SK-N-SH (cell line): ENCODE measurements at regions not wholly inside any gene's neighbourhood (a gene's known extent, or its start where the extent isn't known, plus 50 kb on each side); places are given as distances from the start of the nearest gene placed in this dataset.
A peak's percentile ranks its signal among the peaks of the same experiment; 100 is the strongest.

Experiments
- CTCF ChIA-PET: fragments of 300-600, 350-600 bp; formaldehyde crosslinking; extraction: SDS; loops from one replicate; lab custom pipeline; 2021; lab: Yijun Ruan, JAX
- POLR2A ChIA-PET: fragments of 350-600 bp; sonication (Branson Sonifier 250); formaldehyde crosslinking; extraction: SDS; loops from one replicate; lab custom pipeline; 2020; ENCODE audit warnings: antibody characterized with exemption, inconsistent platforms; lab: Yijun Ruan, JAX
- DNase-seq: peaks from one replicate; pipeline ENCODE4 v3.0.0; 2012
- H2AFZ ChIP-seq: fragments of 200-600 bp; sonication (generic); 2 replicates; pipeline ENCODE4 v1.8.1; 2016; ENCODE audit warnings: antibody characterized with exemption, mild to moderate bottlenecking, low read depth
- H3F3A ChIP-seq: fragments of 200-600 bp; sonication (generic); replicated peaks from 2 replicates; pipeline ENCODE3; 2016; ENCODE audit warnings: antibody characterized with exemption, mild to moderate bottlenecking; ENCODE audit not compliant: insufficient read depth
- H3K27ac ChIP-seq, 2 experiments: fragments of 200-500 bp in 1 of 2; fragments of 200-600 bp in 1 of 2; sonication (Bioruptor generic) in 1 of 2; sonication (generic), shearing (Covaris generic) in 1 of 2; 2 replicates each; pipeline versions ENCODE4 v1.5.1 to v1.6.1; 2014 to 2016; ENCODE audit warnings: low read depth in 2 of 2, inconsistent platforms in 1 of 2, low read length in 1 of 2, mild to moderate bottlenecking in 1 of 2, mixed read lengths in 1 of 2
- H3K27me3 ChIP-seq: fragments of 200-600 bp; sonication (generic), shearing (Covaris generic); 2 replicates; pipeline ENCODE4 v1.6.1; 2016; ENCODE audit warnings: mixed run types; ENCODE audit not compliant: insufficient read depth
- H3K36me3 ChIP-seq, 2 experiments: fragments of 200-500 bp in 1 of 2; fragments of 200-600 bp in 1 of 2; sonication (Bioruptor generic) in 1 of 2; sonication (generic) in 1 of 2; replicated peaks in 1 of 2; 2 replicates each; pipeline versions ENCODE3 to v1.5.1; 2014 to 2016; ENCODE audit warnings: low read length in 1 of 2, mild to moderate bottlenecking in 1 of 2; ENCODE audit not compliant: insufficient read depth in 2 of 2, control insufficient read depth in 1 of 2
- H3K4me1 ChIP-seq, 2 experiments: fragments of 200-500 bp in 1 of 2; fragments of 200-600 bp in 1 of 2; sonication (Bioruptor generic) in 1 of 2; sonication (generic), shearing (Covaris generic) in 1 of 2; 2 replicates each; pipeline versions ENCODE4 v1.5.1 to v1.6.1; 2014 to 2016; ENCODE audit warnings: low read depth in 1 of 2, low read length in 1 of 2, mixed run types in 1 of 2; ENCODE audit not compliant: insufficient read depth in 2 of 2, control insufficient read depth in 1 of 2
- H3K4me2 ChIP-seq: fragments of 200-600 bp; sonication (generic), shearing (Covaris generic); 2 replicates; pipeline ENCODE4 v1.6.1; 2017; ENCODE audit warnings: mixed run types
- H3K4me3 ChIP-seq, 2 experiments: fragments of 200-500 bp in 1 of 2; fragments of 200-600 bp in 1 of 2; sonication (Bioruptor generic) in 1 of 2; sonication (generic), shearing (Covaris generic) in 1 of 2; 2 replicates each; pipeline versions ENCODE4 v1.5.1 to v1.8.1; 2014 to 2016; ENCODE audit warnings: low read depth in 2 of 2, inconsistent platforms in 1 of 2, low read length in 1 of 2, mild to moderate bottlenecking in 1 of 2, mixed read lengths in 1 of 2, moderate library complexity in 1 of 2
- H3K79me2 ChIP-seq: fragments of 200-600 bp; sonication (generic); 2 replicates; pipeline ENCODE4 v1.8.1; 2017; ENCODE audit warnings: mild to moderate bottlenecking; ENCODE audit not compliant: insufficient read depth
- H3K9ac ChIP-seq: fragments of 200-600 bp; sonication (generic); 2 replicates; pipeline ENCODE4 v1.6.1; 2017; ENCODE audit warnings: mixed run types
- H3K9me2 ChIP-seq: fragments of 200-600 bp; sonication (generic); 2 replicates; pipeline ENCODE4 v1.6.1; 2017; ENCODE audit warnings: mixed run types
- H3K9me3 ChIP-seq: fragments of 200-600 bp; sonication (generic); 2 replicates; pipeline ENCODE4 v1.6.1; 2017; ENCODE audit warnings: mixed run types, mild to moderate bottlenecking, moderate library complexity
- H4K20me1 ChIP-seq: fragments of 200-600 bp; sonication (generic); 2 replicates; pipeline ENCODE4 v1.6.1; 2017; ENCODE audit warnings: mild to moderate bottlenecking, mixed run types; ENCODE audit not compliant: insufficient read depth
- CHD2 ChIP-seq: fragments of 150-350 bp; IDR thresholded peaks from 2 replicates; pipeline ENCODE4 v1.6.1; 2018; ENCODE audit warnings: low read length; ENCODE audit not compliant: partially characterized antibody
- ELF1 ChIP-seq: IDR thresholded peaks from 2 replicates; pipeline ENCODE4 v1.4.0; 2012
- EP300 ChIP-seq, 2 experiments: IDR thresholded peaks; 2 replicates each; pipeline versions ENCODE4 v1.4.0 to v1.6.1; 2012; ENCODE audit warnings: borderline replicate concordance in 1 of 2, low read depth in 1 of 2, low read length in 1 of 2
- EZH2phosphoT487 ChIP-seq: fragments of 200-600 bp; sonication (generic); IDR thresholded peaks from 2 replicates; pipeline ENCODE4 v1.6.1; 2017; ENCODE audit warnings: low read depth, mixed run types, mild to moderate bottlenecking, antibody characterized with exemption, moderate library complexity, borderline replicate concordance
- FOSL2 ChIP-seq: IDR thresholded peaks from 2 replicates; pipeline ENCODE4 v1.4.0; 2012; ENCODE audit warnings: low read depth, mild to moderate bottlenecking, moderate library complexity, borderline replicate concordance
- GABPA ChIP-seq: IDR thresholded peaks from 2 replicates; pipeline ENCODE4 v1.4.0; 2012; ENCODE audit warnings: low read depth, mild to moderate bottlenecking
- GATA2 ChIP-seq: sonication (generic); formaldehyde crosslinking; IDR thresholded peaks from 2 replicates; pipeline ENCODE4 v1.5.0; 2020; ENCODE audit warnings: mild to moderate bottlenecking, missing genetic modification reagents
- JUND ChIP-seq: IDR thresholded peaks from 2 replicates; pipeline ENCODE4 v1.4.0; 2012
- NFIC ChIP-seq: IDR thresholded peaks from 2 replicates; pipeline ENCODE4 v1.4.0; 2012; ENCODE audit warnings: borderline replicate concordance
- RCOR1 ChIP-seq: fragments of 150-350 bp; IDR thresholded peaks from 2 replicates; pipeline ENCODE4 v1.6.1; 2017; ENCODE audit warnings: antibody characterized with exemption, low read length
- RFX5 ChIP-seq: IDR thresholded peaks from 2 replicates; pipeline ENCODE4 v1.6.1; 2012; ENCODE audit warnings: mild to moderate bottlenecking, improper control_type of control experiment, low read length
- SMC3 ChIP-seq: IDR thresholded peaks from 2 replicates; pipeline ENCODE4 v1.6.1; 2012; ENCODE audit warnings: low read depth, low read length, improper control_type of control experiment
- TCF12 ChIP-seq: IDR thresholded peaks from 2 replicates; pipeline ENCODE4 v1.4.0; 2012
- WGBS: methylation state at CpG from one replicate; pipeline ENCODE4 v1.1.6; 2017; ENCODE audit warnings: low lambda C conversion rate; 5-methylcytosine and 5-hydroxymethylcytosine counted together
- TF ChIP-seq, protein P1 (sequence below): IDR thresholded peaks from 2 replicates; pipeline ENCODE4 v1.6.1; 2012; ENCODE audit warnings: mild to moderate bottlenecking, low read depth, low read length, moderate library complexity
- TF ChIP-seq, protein P2 (sequence below): fragments of 150-350 bp; IDR thresholded peaks from 2 replicates; pipeline ENCODE4 v1.6.1; 2017; ENCODE audit warnings: antibody characterized with exemption, low read length, low read depth, borderline replicate concordance
- TF ChIP-seq, protein P3 (sequence below): IDR thresholded peaks from 2 replicates; pipeline ENCODE4; 2012

DNA sequence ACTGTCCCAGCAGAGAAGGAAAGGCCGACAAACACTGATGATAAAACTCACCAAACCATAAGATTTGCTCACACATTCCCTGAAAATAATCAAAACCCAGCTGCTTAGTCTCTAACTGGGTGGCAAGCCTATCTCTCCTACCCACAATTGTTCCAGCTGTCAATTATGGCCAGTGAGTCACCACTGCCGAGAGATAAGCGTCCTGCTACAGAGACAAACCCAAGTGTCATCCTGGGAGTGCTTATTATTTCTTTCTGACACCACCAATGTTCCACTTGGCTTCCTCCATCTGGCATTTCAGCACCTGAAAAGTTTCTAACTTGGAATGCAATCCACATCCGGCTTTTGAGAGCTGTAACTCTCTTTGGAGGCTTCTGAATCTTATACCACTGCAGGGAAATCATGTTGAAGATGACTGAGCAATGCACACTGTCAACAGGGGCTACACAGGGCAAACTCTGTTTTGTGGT, 51.5 kb upstream of the VAV3 start:
- no peaks in the 10 kb centered on the region for H3K9me2 ChIP-seq
- POLR2A ChIA-PET = no interaction called here
- no peaks in the 10 kb centered on the region for H3K79me2 ChIP-seq
- peaks cover 2% of the 10 kb centered on the region for H3F3A ChIP-seq
- H3K27ac ChIP-seq = no peak overlapping the region
- WGBS = 5% methylated on average over 4 of the region's 4 CpGs
- H3K4me1 ChIP-seq = peaks cover 0 to 5% of the 10 kb centered on the region in 2 experiments; a peak in 1 of 4 replicates
- no peak overlapping the region for H3K4me3 ChIP-seq
- H3K27me3 ChIP-seq = no peaks in the 10 kb centered on the region
- H3K4me2 ChIP-seq = 0 out of 2 replicates have a peak overlapping the region, but pooled peaks have one; percentile 37
- CTCF ChIA-PET = interaction anchor here (1.0 to 1.6 kb wide), 3 partner anchors 15 to 234 kb away, joined by 3 to 5 read pairs (median 5); no protein-coding TSS in a partner anchor
- TF ChIP-seq CHD2 (peak; percentile 26), RFX5 (no peak), NFIC (no peak), ELF1 (no peak), JUND (peak; percentile 51), SMC3 (no peak), EZH2phosphoT487 (no peak), GATA2 (peak; percentile 64), FOSL2 (peak; percentile 22; the same call in 1 of the 2 replicates), RCOR1 (0 out of 2 replicates have a peak, but pooled peaks have one; percentile 33), EP300 (IDR thresholded peaks at IDR 0.05; ENCODE audit: borderline replicate concordance in 1 of 2, low read depth in 1 of 2, low read length in 1 of 2) (peak in 1 of 2 experiments; percentile 67; a peak in 1 of 4 replicates), GABPA (no peak), TCF12 (peak; percentile 77)
- TF ChIP-seq, protein P1, sequence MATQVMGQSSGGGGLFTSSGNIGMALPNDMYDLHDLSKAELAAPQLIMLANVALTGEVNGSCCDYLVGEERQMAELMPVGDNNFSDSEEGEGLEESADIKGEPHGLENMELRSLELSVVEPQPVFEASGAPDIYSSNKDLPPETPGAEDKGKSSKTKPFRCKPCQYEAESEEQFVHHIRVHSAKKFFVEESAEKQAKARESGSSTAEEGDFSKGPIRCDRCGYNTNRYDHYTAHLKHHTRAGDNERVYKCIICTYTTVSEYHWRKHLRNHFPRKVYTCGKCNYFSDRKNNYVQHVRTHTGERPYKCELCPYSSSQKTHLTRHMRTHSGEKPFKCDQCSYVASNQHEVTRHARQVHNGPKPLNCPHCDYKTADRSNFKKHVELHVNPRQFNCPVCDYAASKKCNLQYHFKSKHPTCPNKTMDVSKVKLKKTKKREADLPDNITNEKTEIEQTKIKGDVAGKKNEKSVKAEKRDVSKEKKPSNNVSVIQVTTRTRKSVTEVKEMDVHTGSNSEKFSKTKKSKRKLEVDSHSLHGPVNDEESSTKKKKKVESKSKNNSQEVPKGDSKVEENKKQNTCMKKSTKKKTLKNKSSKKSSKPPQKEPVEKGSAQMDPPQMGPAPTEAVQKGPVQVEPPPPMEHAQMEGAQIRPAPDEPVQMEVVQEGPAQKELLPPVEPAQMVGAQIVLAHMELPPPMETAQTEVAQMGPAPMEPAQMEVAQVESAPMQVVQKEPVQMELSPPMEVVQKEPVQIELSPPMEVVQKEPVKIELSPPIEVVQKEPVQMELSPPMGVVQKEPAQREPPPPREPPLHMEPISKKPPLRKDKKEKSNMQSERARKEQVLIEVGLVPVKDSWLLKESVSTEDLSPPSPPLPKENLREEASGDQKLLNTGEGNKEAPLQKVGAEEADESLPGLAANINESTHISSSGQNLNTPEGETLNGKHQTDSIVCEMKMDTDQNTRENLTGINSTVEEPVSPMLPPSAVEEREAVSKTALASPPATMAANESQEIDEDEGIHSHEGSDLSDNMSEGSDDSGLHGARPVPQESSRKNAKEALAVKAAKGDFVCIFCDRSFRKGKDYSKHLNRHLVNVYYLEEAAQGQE = no peak
- TF ChIP-seq, protein P2, sequence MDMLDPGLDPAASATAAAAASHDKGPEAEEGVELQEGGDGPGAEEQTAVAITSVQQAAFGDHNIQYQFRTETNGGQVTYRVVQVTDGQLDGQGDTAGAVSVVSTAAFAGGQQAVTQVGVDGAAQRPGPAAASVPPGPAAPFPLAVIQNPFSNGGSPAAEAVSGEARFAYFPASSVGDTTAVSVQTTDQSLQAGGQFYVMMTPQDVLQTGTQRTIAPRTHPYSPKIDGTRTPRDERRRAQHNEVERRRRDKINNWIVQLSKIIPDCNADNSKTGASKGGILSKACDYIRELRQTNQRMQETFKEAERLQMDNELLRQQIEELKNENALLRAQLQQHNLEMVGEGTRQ = no peak
- TF ChIP-seq, protein P3, sequence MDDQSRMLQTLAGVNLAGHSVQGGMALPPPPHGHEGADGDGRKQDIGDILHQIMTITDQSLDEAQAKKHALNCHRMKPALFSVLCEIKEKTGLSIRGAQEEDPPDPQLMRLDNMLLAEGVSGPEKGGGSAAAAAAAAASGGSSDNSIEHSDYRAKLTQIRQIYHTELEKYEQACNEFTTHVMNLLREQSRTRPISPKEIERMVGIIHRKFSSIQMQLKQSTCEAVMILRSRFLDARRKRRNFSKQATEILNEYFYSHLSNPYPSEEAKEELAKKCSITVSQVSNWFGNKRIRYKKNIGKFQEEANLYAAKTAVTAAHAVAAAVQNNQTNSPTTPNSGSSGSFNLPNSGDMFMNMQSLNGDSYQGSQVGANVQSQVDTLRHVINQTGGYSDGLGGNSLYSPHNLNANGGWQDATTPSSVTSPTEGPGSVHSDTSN = peak; percentile 69
- no peaks in the 10 kb centered on the region for H3K9me3 ChIP-seq
- no peaks in the 10 kb centered on the region for H3K36me3 ChIP-seq
- H4K20me1 ChIP-seq = no peaks in the 10 kb centered on the region
- no peak overlapping the region for H2AFZ ChIP-seq
- H3K9ac ChIP-seq = no peak overlapping the region
- peak; percentile 38 for DNase-seq
